Stromal cell of bone marrow (primary cell): ENCODE measurements at regions not wholly inside any gene's neighbourhood (a gene's known extent, or its start where the extent isn't known, plus 50 kb on each side); places are given as distances from the start of the nearest gene placed in this dataset.

Source experiments
- DNase-seq: peaks from one replicate; pipeline ENCODE4 v3.0.0-alpha.2; 2012; ENCODE audit warnings: low read depth

- no peak for DNase-seq
Observed at GRCh38 chr5:73339051-73339575, 109.5 kb downstream of the FOXD1 start.

GRCh38 chr5:73338256-73339050 is 110.1 kb downstream of the FOXD1 start:
- DNase-seq, result peak; percentile 54

GRCh38 chr5:73337586-73338255 is 110.9 kb downstream of the FOXD1 start:
- DNase-seq, result no peak

- no peak for DNase-seq
Observed at GRCh38 chr5:73336366-73336765, 112.2 kb downstream of the FOXD1 start.

- no peak for DNase-seq
Observed at GRCh38 chr5:73333944-73334703, 114.5 kb downstream of the FOXD1 start.

GRCh38 chr5:73330613-73331012 is 118.0 kb downstream of the FOXD1 start:
- no peak for DNase-seq

- DNase-seq, result no peak
Observed at GRCh38 chr5:73328640-73329039, 119.9 kb downstream of the FOXD1 start.

GRCh38 chr5:73327908-73328455 is 120.6 kb downstream of the FOXD1 start:
- no peak for DNase-seq

GRCh38 chr5:73325546-73325945 is 123.0 kb downstream of the FOXD1 start:
- no peak for DNase-seq

GRCh38 chr5:73323466-73323865 is 125.1 kb downstream of the FOXD1 start:
- no peak for DNase-seq

GRCh38 chr5:73322437-73323076 is 126.0 kb downstream of the FOXD1 start:
- DNase-seq, result no peak

- DNase-seq, result peak; percentile 38
Observed at GRCh38 chr5:73321757-73322436, 126.7 kb downstream of the FOXD1 start.

GRCh38 chr5:73319036-73319435 is 129.5 kb downstream of the FOXD1 start:
- no peak for DNase-seq

GRCh38 chr5:73318308-73318719 is 130.3 kb downstream of the FOXD1 start:
- no peak for DNase-seq

- no peak for DNase-seq
Observed at GRCh38 chr5:73317523-73317922, 131.1 kb downstream of the FOXD1 start.

- DNase-seq, result no peak
Observed at GRCh38 chr5:73314395-73315257, 134.0 kb downstream of the FOXD1 start.

GRCh38 chr5:73312872-73313510 is 135.6 kb downstream of the FOXD1 start:
- DNase-seq, result peak; percentile 40

- peak; percentile 87 for DNase-seq
Observed at GRCh38 chr5:73312146-73312871, 136.3 kb downstream of the FOXD1 start.
